Liver (tissue), 8 donors: ENCODE measurements at regions not wholly inside any gene's neighbourhood (a gene's known extent, or its start where the extent isn't known, plus 50 kb on each side); places are given as distances from the start of the nearest gene placed in this dataset.

Experiments
- DNase-seq: peaks from one replicate; pipeline ENCODE4 v3.0.0-alpha.2; 2017; ENCODE audit warnings: low spot score
- H3K27ac ChIP-seq, 2 donors: one replicate each; pipeline ENCODE4 v1.7.0; 2013; ENCODE audit warnings: inconsistent platforms in 2 of 2, low read length in 2 of 2, control low read depth in 1 of 2, low read depth in 1 of 2, mild to moderate bottlenecking in 1 of 2
- H3K27me3 ChIP-seq, 4 donors: one replicate each; pipeline versions ENCODE4 v1.6.1 to v1.7.0; 2013; ENCODE audit warnings: low read length in 3 of 4, inconsistent platforms in 1 of 4, mild to moderate bottlenecking in 1 of 4, moderate library complexity in 1 of 4; ENCODE audit not compliant: control insufficient read depth in 4 of 4, insufficient read depth in 4 of 4
- H3K36me3 ChIP-seq, 4 donors: one replicate each; pipeline versions ENCODE4 v1.6.1 to v1.7.0; 2013; ENCODE audit warnings: low read length in 3 of 4, mild to moderate bottlenecking in 3 of 4, low read depth in 1 of 4, moderate library complexity in 1 of 4; ENCODE audit not compliant: control insufficient read depth in 4 of 4, insufficient read depth in 3 of 4
- H3K4me1 ChIP-seq, 4 donors: one replicate each; pipeline versions ENCODE4 v1.6.1 to v1.7.0; 2013; ENCODE audit warnings: low read length in 3 of 4, mild to moderate bottlenecking in 3 of 4, moderate library complexity in 1 of 4; ENCODE audit not compliant: control insufficient read depth in 4 of 4, insufficient read depth in 4 of 4
- H3K4me3 ChIP-seq, 3 donors: one replicate each; pipeline versions ENCODE4 v1.6.1 to v1.7.0; 2013; ENCODE audit warnings: low read length in 3 of 3, control low read depth in 1 of 3, low read depth in 1 of 3, mild to moderate bottlenecking in 1 of 3
- H3K9ac ChIP-seq, 2 donors: one replicate each; pipeline ENCODE4 v1.7.0; 2013; ENCODE audit warnings: low read length in 2 of 2, mild to moderate bottlenecking in 2 of 2, moderate library complexity in 2 of 2, control low read depth in 1 of 2, low read depth in 1 of 2
- H3K9me3 ChIP-seq, 4 donors: one replicate each; pipeline versions ENCODE4 v1.6.1 to v1.7.0; 2013; ENCODE audit warnings: low read length in 3 of 4; ENCODE audit not compliant: control insufficient read depth in 4 of 4
- ATF3 ChIP-seq: IDR thresholded peaks from 2 replicates; pipeline ENCODE4 v1.6.1; 2016; ENCODE audit warnings: antibody characterized with exemption
- CTCF ChIP-seq: fragments of 150-350 bp; IDR thresholded peaks from 2 replicates; pipeline ENCODE4 v1.5.1; 2017; ENCODE audit warnings: improper control_type of control experiment, low read depth, low read length; ENCODE audit not compliant: missing input control
- EGR1 ChIP-seq, 2 donors: IDR thresholded peaks; 2 replicates each; pipeline ENCODE4 v1.6.1; 2016 to 2018; ENCODE audit warnings: antibody characterized with exemption in 2 of 2, low read depth in 2 of 2
- FOXA1 ChIP-seq: IDR thresholded peaks from 2 replicates; pipeline ENCODE4 v1.6.1; 2016; ENCODE audit warnings: antibody characterized with exemption
- HNF4A ChIP-seq, 2 donors: conservative IDR thresholded peaks; 2 replicates each; pipeline ENCODE4 v1.6.1; 2016; ENCODE audit warnings: antibody characterized with exemption in 2 of 2, mild to moderate bottlenecking in 2 of 2
- HNF4G ChIP-seq: IDR thresholded peaks from 2 replicates; pipeline ENCODE4 v1.6.1; 2016; ENCODE audit warnings: antibody characterized with exemption
- JUND ChIP-seq, 2 donors: IDR thresholded peaks; 2 replicates each; pipeline ENCODE4 v1.6.1; 2016; ENCODE audit warnings: antibody characterized with exemption in 2 of 2
- NR2F2 ChIP-seq: IDR thresholded peaks from 2 replicates; pipeline ENCODE4 v1.6.1; 2016; ENCODE audit warnings: antibody characterized with exemption
- RAD21 ChIP-seq, 2 donors: IDR thresholded peaks; 2 replicates each; pipeline ENCODE4 v1.6.1; 2016; ENCODE audit warnings: antibody characterized with exemption in 2 of 2, mild to moderate bottlenecking in 2 of 2
- REST ChIP-seq: IDR thresholded peaks from 2 replicates; pipeline ENCODE4 v1.6.1; 2016; ENCODE audit warnings: antibody characterized with exemption, mild to moderate bottlenecking
- RXRA ChIP-seq, 2 donors: IDR thresholded peaks; 2 replicates each; pipeline ENCODE4 v1.6.1; 2017 to 2018; ENCODE audit warnings: antibody characterized with exemption in 2 of 2, mild to moderate bottlenecking in 1 of 2
- TAF1 ChIP-seq: conservative IDR thresholded peaks from 2 replicates; pipeline ENCODE4 v1.6.1; 2016; ENCODE audit warnings: antibody characterized with exemption, mild to moderate bottlenecking
- ZBTB33 ChIP-seq: IDR thresholded peaks from 2 replicates; pipeline ENCODE4 v1.6.1; 2016; ENCODE audit warnings: antibody characterized with exemption
- WGBS: extraction: QIAGEN DNeasy Blood & Tissue Kit; methylation state at CpG from one replicate; pipeline ENCODE4 v1.1.7; 2013; 5-methylcytosine and 5-hydroxymethylcytosine counted together
- TF ChIP-seq, protein P1 (sequence below): IDR thresholded peaks from 2 replicates; pipeline ENCODE4 v1.6.1; 2016; ENCODE audit warnings: antibody characterized with exemption
- donor health status: healthy.
- donor health status: healthy.
- donor health status: healthy.
- donor health status: healthy.
- donor health status: healthy.

DNA sequence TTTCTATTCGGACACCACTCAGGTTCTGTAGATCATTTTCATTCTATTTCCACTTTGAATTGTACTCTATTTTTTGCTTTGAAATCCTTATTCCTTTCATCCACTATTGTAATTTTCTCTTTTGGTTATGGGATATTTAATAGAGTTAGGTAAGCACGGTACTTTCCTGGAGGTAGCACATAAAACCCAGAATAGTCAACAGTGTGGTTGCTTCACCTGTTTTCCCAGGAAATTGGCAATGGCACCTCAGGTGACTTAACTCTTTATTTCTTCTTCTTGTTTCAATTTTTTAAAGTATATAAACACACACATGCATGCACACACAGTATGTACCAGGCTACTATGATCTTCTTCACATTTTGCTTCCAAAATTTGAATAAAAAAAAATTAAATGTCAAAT lies 682.0 kb upstream of the TMEFF2 start:
- TF ChIP-seq, protein P1, sequence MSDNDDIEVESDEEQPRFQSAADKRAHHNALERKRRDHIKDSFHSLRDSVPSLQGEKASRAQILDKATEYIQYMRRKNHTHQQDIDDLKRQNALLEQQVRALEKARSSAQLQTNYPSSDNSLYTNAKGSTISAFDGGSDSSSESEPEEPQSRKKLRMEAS, result no peak
- no peak for TF ChIP-seq HNF4A (conservative IDR thresholded peaks at IDR 0.05)
- no peak for TF ChIP-seq HNF4G
- TF ChIP-seq ZBTB33, result no peak
- TF ChIP-seq EGR1 (IDR thresholded peaks at IDR 0.05; ENCODE audit: low read depth in 2 of 2), result no peak
- TF ChIP-seq NR2F2, result no peak
- no peak for TF ChIP-seq ATF3
- no peak for TF ChIP-seq RXRA (IDR thresholded peaks at IDR 0.05)
- TF ChIP-seq TAF1, result no peak
- no peaks in the 10 kb centered on the region for H3K4me1 ChIP-seq
- no peak for DNase-seq
- no peaks in the 10 kb centered on the region for H3K27me3 ChIP-seq
- H3K9ac ChIP-seq, result no peak overlapping the region
- no peaks in the 10 kb centered on the region for H3K9me3 ChIP-seq
- no peaks in the 10 kb centered on the region for H3K36me3 ChIP-seq
- no peak overlapping the region for H3K27ac ChIP-seq
- WGBS, result 62% methylated on average over 2 of the region's 2 CpGs
- no peak overlapping the region for H3K4me3 ChIP-seq

DNA sequence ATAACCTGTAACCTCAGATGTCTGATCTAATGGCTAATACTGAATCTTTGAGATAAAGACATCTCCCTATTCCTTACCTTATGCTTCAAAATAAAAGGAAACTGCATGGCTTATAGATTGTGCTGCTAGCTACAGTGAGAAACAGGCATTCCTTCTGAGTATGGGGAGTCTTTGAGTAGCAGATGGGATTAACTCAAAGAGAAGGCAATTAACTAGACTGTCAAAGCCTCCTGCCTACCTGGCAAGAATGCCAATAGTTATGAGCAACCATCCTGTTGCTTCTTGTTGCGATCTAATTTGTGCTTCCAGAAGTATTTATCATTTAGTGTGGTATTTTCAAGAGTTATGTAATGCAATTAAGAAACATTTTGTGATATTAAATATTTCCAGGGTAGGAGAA lies 660.0 kb upstream of the TMEFF2 start:
- Histone ChIP-seq H3K9ac (no peak overlapping the region), H3K9me3 (no peaks in the 10 kb centered on the region), H3K27me3 (no peaks in the 10 kb centered on the region), H3K4me1 (no peaks in the 10 kb centered on the region), H3K27ac (no peak overlapping the region), H3K36me3 (no peaks in the 10 kb centered on the region), H3K4me3 (no peak overlapping the region)
- TF ChIP-seq HNF4G, result no peak
- no peak for TF ChIP-seq FOXA1
- TF ChIP-seq, protein P1, result no peak
- TF ChIP-seq NR2F2, result no peak
- no peak for TF ChIP-seq EGR1 (IDR thresholded peaks at IDR 0.05; ENCODE audit: low read depth in 2 of 2)
- no peak for TF ChIP-seq REST
- TF ChIP-seq CTCF, result no peak
- TF ChIP-seq HNF4A (conservative IDR thresholded peaks at IDR 0.05), result no peak
- no peak for TF ChIP-seq RAD21 (IDR thresholded peaks at IDR 0.05)
- TF ChIP-seq JUND (IDR thresholded peaks at IDR 0.05), result no peak
- DNase-seq, result no peak
- 99% methylated on average over 1 of the region's 1 CpG for WGBS
